NCI-H2196 treated with DMSO at 0.1 percent for 48 hours (cell line): ENCODE measurements at regions not wholly inside any gene's neighbourhood (a gene's known extent, or its start where the extent isn't known, plus 50 kb on each side); places are given as distances from the start of the nearest gene placed in this dataset.
"Not testable (repeated sequence)": the region's sequence is repeated elsewhere in the genome, so short reads cannot be mapped to it uniquely, and the experiment has no call there.

Experiments
- DNase-seq: peaks from one replicate; lab custom pipeline; 2025; ENCODE audit not compliant: unreplicated experiment; lab: John Stamatoyannopoulos, UW

DNA sequence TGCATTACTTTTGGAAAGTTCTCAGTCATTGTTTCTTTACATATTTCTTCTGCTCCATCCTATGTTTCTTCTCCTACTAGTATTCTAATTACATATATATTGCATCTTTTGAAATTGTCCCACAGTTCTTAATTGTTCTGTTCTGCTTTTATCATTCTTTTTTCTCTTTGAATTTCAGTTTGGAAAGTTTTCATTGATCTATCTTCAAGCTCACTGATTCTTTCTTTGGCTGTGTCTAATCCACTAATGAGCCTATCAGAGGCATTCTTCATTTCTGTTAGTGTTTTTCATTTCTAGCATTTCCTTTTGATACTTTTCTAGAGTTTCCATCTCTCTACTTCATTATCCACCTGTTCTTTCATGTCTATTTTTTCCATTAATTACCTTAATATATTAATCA is 159.0 kb upstream of the KCNJ15 start:
- DNase-seq, result no peak

DNA sequence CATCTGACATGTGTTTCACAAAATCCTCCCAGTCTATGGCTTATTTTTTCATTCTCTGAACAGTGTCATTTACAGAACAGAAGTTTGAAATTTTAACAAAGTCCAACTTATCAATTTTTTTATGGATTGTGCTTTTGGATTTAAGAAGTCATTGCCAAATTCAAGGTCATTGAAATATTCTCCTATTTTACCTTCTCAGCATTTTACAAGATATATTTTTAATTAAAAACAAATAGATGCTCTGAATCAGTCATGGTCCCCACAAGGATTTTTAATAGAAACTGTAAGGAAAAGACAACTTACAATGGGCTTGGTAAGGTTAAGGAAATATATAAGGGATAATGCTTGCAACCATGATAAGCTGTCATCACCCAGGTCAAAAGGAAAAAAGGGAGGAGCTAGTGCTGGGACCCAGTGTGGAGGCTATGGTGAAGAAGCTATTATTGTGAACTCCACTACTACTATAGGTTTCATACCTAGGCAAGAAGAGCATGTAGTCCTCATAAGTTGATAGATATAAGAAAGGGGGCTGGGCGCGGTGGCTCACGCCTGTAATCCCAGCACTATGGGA is 144.5 kb upstream of the KCNJ15 start:
- DNase-seq, result no peak

DNA sequence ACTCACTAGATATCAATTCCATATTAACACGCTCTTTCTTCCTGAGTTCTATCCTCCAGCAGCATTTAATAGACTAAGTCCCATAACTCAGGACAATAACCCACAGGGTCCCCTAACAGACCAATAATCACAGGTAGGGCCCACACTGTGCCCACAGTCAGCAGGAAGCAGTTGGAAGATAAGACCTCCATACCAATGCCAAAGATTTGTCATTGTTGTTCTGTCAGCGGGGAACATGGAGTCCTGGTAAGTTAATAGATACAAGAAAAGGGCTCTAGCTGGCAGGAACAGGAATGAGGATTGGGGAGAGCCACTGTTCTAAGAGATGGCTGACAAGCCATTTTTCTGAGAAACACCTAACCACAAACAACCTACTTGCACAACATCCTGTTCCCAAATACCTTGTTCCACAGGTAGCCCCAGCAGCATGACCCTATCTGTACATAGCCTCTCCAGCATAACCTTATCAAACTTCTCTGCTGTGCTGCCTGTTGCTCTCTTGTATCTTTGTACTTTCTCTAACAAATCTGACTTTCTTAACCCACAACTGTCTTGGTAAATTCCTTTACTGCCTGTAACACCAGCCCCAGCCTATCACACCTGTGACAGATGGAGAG is 142.0 kb upstream of the KCNJ15 start:
- DNase-seq, result no peak

DNA sequence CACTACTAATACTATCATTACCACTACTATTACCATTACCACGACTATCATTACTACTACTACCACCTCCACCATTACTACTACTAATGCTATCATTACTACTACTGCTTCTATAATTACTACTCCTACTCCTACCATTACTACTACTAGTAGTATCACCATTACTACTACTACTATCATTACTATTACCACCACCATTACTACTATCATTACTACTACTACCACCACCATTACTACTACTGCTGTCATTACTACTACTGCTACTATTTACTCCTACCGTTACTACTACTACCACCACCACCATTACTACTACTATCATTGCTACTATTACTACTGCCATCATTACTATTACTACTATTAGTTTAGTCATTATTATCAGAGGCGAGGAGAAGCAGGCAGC is 140.9 kb upstream of the KCNJ15 start:
- DNase-seq, result no peak

DNA sequence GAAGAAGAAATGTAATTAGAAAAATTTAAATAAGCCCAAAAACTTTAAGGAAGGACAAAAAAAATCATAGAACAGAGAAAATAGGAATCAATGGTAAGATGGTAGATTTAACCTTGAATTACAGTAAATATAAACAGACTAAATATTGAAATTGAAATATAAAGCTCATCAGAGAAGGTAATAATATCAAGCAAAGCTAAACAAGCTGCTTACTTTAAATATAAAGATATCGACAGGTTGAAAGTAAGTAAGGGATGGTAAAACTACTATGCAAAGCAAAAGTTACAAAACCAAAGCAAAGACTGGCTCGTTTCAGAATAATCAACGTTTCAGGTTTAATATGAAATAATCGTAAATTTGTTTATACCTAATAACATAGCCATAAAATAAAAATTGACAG is 137.0 kb upstream of the KCNJ15 start:
- no peak for DNase-seq

DNA sequence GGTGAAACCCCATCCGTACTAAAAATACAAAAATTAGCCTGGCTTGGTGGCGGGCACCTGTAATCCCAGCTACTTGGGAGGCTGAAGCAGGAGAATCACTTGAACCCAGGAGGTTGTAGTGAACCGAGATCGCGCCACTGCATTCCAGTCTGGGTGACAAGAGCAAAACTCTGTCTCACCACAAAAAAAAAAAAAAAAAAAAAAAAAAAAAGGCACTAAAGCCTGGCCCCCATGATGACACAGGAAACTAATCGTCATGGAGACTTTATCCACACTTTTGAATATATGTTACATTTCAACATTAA is 136.2 kb upstream of the KCNJ15 start:
- not testable (repeated sequence) for DNase-seq

DNA sequence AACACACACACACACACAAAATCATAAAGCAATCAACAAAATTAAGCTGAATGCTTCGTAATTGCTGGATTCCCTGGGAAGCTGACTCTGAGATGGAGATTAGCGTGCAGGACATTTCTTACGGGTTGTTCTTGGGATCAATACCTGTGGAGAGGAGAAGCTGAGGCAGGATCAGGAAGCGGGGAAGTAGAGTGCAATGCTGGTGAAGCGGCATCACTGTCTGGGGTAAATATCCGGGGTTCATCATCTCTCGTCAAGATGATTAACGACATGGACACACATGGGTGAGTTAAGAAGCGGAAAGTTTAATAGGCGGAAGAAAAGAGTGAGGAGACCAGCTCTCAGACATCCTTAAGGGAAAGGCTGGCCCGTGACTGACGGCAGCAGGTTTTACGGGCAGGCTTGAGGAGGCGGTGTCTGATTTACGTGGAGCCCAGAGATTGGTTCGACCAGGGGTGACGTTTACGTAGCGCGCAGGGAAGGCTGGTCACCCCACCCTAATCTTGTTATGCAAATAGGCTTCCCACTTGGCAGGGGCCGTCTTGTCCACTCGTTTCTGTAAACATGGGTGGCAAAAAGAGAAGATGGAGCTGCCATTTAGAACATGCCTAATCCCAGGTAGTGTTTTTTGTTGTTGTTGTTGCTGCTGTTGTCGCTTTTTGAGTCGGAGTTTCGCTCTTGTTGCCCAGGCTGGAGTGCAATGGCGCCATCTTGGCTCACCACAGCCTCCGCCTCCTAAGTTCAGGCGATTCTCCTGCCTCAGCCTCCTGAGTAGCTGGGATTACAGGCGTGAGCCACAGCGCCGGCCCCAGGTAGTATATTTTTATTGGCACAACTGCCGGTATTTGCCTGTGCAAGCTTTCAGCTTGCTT is 135.6 kb upstream of the KCNJ15 start:
- DNase-seq, result no peak

DNA sequence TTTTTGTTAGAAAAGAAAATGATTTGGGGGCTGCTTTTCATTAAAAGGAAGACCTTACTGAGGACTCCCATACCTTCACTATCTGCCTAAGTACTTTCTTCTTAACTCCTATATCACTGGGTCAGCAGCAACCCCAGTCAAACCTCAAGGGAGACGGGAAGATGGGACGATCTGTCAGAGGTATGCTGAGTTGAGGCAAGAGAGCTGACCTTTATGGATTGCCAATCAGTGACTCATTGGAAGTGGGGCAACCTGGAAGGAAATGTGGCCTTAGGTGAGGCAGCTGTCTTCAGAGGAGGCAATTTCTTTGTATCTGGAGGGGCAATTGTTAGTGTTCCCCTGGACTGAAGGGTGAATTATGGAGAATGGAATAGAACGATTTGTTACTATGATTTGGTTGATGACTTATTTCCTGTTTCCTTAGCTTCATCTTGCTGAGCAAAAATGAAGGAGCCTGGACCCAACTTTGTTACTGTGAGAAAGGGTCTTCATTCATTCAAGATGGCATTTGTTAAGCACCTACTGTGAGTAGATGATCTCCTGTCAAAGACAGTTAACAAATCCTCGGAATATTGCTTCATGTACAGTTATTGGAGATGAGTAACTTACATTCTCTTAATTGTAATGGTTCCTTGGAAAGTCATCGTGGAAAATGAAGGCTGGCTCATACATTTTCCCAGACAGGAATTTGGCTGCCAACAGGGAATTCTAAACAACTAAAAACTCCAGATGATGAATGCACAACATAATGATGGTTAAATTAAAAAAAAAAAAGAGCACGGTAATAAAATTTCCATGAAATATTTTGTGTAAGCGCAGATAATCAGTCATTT is 134.7 kb upstream of the KCNJ15 start:
- DNase-seq, result no peak

DNA sequence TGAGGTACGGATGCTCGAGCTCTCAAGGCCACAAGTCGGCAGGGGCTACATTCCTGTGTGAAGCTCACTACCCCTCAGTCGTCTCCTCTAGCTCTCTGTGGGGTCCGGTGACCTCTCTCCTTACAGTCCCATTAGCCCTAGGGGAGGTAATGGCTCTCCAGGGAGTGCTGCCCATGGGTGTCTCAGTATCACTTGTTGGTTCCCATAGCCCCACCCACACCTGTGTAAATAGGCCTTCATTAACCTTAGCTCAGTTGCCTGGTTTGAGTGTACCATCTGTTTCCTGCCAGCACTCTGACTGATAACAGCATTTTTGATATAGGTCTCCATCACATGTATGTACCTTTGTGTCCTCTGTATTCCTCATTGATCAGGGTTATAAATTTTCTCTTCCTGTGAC is 133.2 kb upstream of the KCNJ15 start:
- no peak for DNase-seq

DNA sequence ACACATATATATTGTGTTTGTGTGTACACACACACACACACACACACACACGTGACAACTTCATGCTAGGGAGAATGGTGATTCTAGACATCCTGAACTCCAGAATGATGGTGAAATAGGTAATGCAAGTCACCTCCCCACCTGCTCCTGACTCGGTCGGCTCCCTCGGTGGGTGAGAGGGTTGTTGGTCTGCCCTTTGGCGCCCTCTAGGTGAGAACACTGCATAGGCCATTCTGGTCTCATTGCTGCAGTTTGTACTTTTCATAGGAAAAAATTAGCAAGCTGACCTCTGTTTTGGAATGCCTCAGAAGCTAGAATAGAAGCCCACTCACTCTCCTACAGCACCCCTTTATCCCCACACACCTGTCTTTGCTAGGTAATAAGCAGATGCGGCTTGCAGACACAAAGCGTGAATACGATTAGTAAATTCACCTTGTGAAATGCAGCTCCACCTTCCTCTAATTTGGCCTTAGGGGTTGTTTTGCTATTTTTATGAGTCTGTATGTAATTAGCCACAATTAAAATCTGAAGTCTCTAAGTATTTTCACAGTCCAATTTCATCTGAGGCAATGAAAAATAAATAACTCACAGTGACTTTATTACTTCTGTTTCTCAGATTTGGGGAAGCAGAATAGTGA is 130.0 kb upstream of the KCNJ15 start:
- DNase-seq, result peak; percentile 64

DNA sequence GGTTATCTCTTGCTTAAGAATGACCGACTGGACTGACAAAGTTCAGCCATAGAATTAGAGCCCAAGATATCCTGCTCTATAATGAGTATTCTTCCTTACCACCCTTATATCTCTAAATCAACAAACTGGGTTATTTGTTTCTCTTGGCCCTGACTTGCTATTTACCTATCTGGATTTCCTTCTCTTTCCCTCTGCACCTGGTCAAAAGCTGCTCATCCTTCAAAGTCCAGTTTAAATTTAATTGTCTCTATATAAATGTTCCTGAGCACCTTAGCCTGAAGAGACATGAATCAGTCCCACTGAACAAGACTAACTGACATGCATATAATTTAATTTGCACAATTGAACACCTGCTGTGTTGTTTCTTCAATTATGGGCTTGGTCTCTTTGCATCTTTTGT is 127.1 kb upstream of the KCNJ15 start:
- no peak for DNase-seq

DNA sequence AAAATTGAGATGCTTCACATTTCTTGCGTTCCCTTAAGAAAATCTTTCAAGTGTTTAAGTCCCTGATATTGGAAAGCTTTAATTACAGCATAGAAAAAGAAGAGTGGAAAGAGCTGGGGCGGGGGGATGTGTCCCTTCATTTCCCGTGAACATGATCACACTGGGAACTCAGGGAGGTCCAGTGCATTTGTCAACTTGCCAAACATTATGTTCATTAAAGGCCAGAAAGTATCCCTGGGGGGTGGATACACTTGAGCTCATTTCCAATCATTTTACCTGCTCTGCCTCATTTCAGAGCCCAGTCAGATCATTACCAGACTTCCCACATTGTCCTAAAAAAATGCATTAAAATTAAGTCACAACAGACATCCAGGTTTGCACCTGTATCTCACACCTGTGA is 123.6 kb upstream of the KCNJ15 start:
- DNase-seq, result no peak

DNA sequence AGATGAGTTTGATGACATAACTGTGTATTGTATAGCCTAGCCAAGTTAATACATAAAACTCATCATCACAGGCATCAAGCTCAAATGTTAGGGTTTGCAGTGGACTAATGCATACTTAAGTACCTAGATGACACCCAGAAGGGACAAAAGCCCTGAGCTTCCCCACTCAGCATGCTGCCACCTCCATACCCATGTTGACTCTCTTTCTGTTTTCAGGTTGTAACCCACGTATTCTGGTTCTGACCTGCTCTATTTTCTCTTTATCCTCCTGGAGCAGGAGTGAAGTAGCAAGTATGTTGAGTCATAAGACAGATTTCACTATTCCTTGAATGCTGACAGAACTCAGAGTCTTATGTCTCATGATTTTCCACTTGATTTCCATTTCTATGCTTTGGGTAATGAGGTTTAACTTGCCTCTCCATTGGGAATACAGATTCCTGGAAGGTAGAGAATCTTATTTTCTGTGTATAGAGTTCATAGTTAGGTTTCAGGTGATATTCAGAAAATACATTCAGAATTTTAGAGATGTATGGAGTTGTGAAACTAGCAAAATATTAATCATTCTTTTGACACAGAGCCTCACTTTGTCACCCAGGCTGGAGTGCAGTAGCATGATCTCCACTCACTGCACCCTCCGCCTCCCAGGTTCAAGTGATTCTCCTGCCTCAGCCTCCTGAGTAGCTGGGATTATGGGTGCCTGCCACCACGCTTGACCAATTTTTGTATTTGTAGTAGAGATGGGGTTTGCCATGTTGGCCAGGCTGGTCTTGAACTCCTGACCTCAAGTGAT is 122.5 kb upstream of the KCNJ15 start:
- no peak for DNase-seq

DNA sequence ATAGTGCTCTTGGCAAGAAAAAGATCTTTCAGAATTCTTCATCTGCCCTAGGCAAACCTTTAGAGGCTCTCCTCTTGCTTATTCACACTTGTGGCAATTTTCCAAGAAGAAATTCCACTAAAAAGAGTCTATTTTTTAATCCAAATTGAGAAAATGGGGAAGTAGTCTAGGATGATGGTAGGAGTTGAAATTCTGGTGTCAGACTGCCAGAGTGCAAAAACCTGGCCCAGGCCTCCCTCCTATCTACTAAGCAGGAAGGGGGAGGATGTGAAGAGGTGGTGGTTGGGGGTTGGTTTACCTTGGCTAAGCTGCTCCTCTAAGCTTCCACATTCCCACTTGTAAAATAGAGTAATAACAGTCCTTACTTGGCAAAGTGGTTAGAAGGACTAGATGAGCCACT is 120.6 kb upstream of the KCNJ15 start:
- peak; percentile 40 for DNase-seq

DNA sequence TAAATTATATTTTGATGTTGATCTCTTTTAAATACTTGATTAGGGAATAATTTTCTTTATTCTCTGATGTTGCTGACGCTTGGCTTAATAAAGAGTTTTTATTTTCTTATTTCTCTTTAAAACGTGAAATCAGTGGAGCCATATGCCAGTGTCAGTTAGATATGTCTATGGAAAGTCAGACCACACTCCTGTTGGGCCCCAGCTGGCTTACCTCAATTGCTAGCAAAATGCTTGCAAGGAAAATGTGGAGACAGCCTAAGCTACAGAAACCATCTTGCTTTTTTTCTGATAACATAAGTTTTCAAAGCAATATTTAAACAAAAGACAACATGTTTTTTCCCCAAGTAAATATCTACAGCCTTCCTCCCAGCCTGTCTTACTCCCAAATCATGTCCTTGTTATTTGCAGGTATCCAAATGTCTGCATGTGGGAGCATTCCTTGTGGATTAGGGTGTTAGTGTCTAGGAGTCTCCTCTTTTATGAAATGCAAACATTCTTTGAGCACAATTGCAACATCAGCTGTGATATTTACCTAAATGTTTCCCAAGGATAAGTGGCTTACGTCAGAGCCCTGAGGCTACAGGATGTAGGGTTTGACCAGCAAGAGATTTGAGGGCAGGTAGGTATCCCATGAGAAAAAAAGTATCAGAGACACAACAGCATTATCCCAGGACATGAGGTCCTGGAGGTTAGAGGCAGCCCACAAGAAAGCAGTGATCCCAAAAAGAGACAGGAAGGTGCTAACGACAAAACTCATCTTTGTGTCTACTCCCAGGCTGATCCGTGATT is 117.2 kb upstream of the KCNJ15 start:
- peak; percentile 74 for DNase-seq

DNA sequence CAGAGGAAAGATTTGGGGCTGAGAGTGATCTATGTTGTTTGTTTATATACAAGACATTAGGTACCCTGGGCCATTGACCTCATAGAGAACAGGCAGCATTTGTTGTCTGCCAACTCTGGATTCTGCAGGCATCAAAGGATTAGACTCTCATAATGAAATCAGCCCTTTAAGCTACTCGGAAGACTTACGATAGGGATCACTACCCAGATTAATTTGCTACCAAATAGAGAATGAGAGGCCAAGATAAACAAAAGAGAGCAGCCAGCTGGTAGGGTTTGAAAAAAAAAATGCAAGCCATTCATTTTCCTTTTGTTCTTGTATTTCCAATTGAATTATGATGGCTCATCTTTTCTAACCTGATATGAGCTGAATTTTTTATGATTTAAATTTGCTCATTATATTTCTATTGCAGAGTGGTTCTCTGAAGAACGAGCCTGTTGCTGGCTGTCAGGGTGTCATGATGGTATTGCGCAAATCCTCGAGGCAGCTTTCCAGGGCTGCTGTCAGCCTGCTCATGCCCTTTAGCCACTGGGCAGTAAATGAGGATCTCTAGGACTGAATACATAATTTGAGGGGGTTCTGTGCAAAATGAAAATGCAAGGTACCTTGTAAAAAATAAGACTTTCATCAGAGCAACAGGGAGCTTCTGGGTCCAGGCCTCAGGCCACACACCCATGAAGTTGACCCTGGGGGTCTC is 116.4 kb upstream of the KCNJ15 start:
- peak; percentile 96 for DNase-seq

DNA sequence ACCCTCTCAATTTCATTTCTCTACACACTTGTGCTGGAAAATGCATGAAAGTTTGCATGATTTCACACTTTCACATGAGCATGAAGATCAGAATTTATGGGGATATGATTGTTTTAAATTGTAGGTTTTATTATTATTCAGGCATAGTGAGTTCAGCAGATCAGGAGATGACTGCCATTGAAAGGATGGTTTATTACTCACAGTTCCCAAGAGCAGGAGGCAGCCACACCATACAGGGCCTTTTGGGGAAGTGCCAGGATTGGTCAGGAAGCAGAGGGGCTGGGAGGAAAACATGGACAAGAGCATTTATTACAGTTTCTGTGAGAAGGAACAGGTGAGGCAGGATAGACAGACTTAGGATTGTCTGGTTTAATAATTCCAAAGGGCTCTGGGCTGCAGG is 114.6 kb upstream of the KCNJ15 start:
- no peak for DNase-seq

DNA sequence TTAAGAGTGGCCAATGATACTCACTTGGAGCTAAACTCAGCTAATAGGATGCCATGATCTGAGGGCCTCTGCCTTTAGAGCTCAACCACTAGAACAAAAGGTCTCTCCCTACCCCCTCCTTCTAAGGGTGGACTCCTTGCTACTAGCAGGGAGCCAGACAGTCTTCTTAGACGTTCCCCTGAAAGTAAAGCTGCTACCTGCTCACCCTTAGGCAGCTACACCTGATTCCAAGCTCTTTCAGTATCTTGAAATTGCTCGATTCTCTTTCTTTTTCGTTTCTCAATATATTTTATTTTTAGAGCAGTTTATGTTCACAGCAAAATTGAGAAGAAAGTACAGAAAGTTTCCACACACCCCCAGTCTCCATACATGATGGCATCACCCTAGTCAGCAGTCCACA is 112.6 kb upstream of the KCNJ15 start:
- no peak for DNase-seq

DNA sequence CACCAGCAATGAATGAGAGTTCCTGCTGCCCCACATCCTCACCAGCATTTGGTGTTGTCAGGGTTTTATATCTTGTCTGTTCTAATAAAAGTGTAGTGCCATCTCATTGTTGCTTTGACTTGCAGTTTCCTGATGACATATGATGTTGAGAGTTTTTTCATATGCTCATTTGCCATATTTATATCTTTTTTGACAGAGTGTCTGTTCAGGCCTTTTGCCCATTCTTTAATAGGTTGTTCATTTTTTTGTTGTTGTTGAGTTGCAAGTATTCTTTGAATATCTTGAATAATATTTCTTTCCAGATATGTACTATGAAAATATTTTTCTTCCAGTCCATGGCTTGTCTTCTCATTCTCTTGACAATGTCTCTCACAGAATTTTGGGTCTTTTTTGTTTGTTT is 111.7 kb upstream of the KCNJ15 start:
- no peak for DNase-seq
